Esophagus squamous epithelium (tissue), 5 donors: ENCODE measurements at regions not wholly inside any gene's neighbourhood (a gene's known extent, or its start where the extent isn't known, plus 50 kb on each side); places are given as distances from the start of the nearest gene placed in this dataset.

Source experiments
- DNase-seq: peaks from one replicate; lab custom pipeline; 2025; lab: John Stamatoyannopoulos, UW
- H3K27ac ChIP-seq, 4 donors: fragments of 200-600 bp; sonication (generic); one replicate each; pipeline ENCODE4 v1.5.1; 2016 to 2019; ENCODE audit warnings: mild to moderate bottlenecking in 1 of 4
- H3K27me3 ChIP-seq, 4 donors: fragments of 200-600 bp; sonication (generic); 1 replicate in 3 of 4; 2 replicates in 1 of 4; pipeline versions ENCODE4 v1.5.1 to v1.6.0; 2017 to 2021; ENCODE audit warnings: antibody characterized with exemption in 1 of 4
- H3K36me3 ChIP-seq, 3 donors: fragments of 200-600 bp; sonication (generic); one replicate each; pipeline ENCODE4 v1.5.1; 2016 to 2019
- H3K4me1 ChIP-seq, 3 donors: fragments of 200-600 bp; sonication (generic); one replicate each; pipeline ENCODE4 v1.5.1; 2017 to 2019
- H3K4me3 ChIP-seq, 4 donors: fragments of 200-600 bp; sonication (generic); 1 replicate in 3 of 4; 2 replicates in 1 of 4; pipeline ENCODE4 v1.5.1; 2016 to 2019; ENCODE audit warnings: mild to moderate bottlenecking in 2 of 4, moderate library complexity in 1 of 4
- H3K9me3 ChIP-seq, 3 donors: fragments of 200-600 bp; sonication (generic); one replicate each; pipeline ENCODE4 v1.5.1; 2016 to 2019
- CTCF ChIP-seq, 6 experiments: fragments of 450-650 bp in 4 of 6; fragments of 200-600 bp in 2 of 6; sonication (generic) in 2 of 6; IDR thresholded peaks; one replicate each; pipeline ENCODE4 v1.5.1; 2016 to 2019; ENCODE audit warnings: antibody characterized with exemption in 6 of 6, mild to moderate bottlenecking in 4 of 6, moderate library complexity in 4 of 6
- POLR2A ChIP-seq, 4 donors: fragments of 450-650 bp; IDR thresholded peaks; one replicate each; pipeline ENCODE4 v1.6.1; 2017; ENCODE audit warnings: antibody characterized with exemption in 4 of 4, mild to moderate bottlenecking in 4 of 4, moderate library complexity in 3 of 4
- WGBS, 2 donors: methylation state at CpG; one replicate each; pipeline ENCODE4 v1.1.5; 2018; 5-methylcytosine and 5-hydroxymethylcytosine counted together
- intact Hi-C: fragments of 100-400 bp; cut with DNase I; formaldehyde crosslinking; loops from one replicate; pipeline ENCODE4 v1.15.0; 2022
- donor health status: DM: yes; HTN: yes; CAD: no.

- no peak for DNase-seq
- Histone ChIP-seq H3K36me3 (no peaks in the 10 kb centered on the region), H3K4me1 (no peaks in the 10 kb centered on the region), H3K9me3 (no peaks in the 10 kb centered on the region), H3K27ac (no peak overlapping the region), H3K4me3 (no peak overlapping the region), H3K27me3 (no peaks in the 10 kb centered on the region)
- 80 to 93% methylated on average over 1 of the region's 1 CpG for WGBS, 2 donors
- intact Hi-C loops = no loop called here
- TF ChIP-seq CTCF (IDR thresholded peaks at IDR 0.05) = no peak
- no peak for TF ChIP-seq POLR2A (IDR thresholded peaks at IDR 0.05)
Measured at GRCh38 chr4:14132301-14132700, 504.8 kb upstream of the BOD1L1 start.

- TF ChIP-seq POLR2A (IDR thresholded peaks at IDR 0.05) (no peak), CTCF (IDR thresholded peaks at IDR 0.05) (no peak)
- no peaks in the 10 kb centered on the region for H3K4me1 ChIP-seq
Measured at GRCh38 chr4:14138106-14138505, 510.6 kb upstream of the BOD1L1 start.

GRCh38 chr4:14143892-14144291, 516.4 kb upstream of the BOD1L1 start:
- Histone ChIP-seq H3K9me3 (no peaks in the 10 kb centered on the region), H3K27me3 (no peaks in the 10 kb centered on the region), H3K36me3 (no peaks in the 10 kb centered on the region), H3K4me1 (no peaks in the 10 kb centered on the region), H3K27ac (no peak overlapping the region), H3K4me3 (no peak overlapping the region)
- TF ChIP-seq POLR2A (IDR thresholded peaks at IDR 0.05) (no peak), CTCF (IDR thresholded peaks at IDR 0.05) (no peak)
- intact Hi-C loops = no loop called here
- 0 to 17% methylated on average over 1 of the region's 1 CpG for WGBS, 2 donors
- DNase-seq = no peak

More at GRCh38 chr4:14138106-14138505, 510.6 kb upstream of the BOD1L1 start:
- no peak overlapping the region for H3K27ac ChIP-seq
- H3K4me3 ChIP-seq = no peak overlapping the region
- no peaks in the 10 kb centered on the region for H3K36me3 ChIP-seq
- DNase-seq = no peak
- intact Hi-C loops = no loop called here
- H3K27me3 ChIP-seq = no peaks in the 10 kb centered on the region
- H3K9me3 ChIP-seq = no peaks in the 10 kb centered on the region

DNA sequence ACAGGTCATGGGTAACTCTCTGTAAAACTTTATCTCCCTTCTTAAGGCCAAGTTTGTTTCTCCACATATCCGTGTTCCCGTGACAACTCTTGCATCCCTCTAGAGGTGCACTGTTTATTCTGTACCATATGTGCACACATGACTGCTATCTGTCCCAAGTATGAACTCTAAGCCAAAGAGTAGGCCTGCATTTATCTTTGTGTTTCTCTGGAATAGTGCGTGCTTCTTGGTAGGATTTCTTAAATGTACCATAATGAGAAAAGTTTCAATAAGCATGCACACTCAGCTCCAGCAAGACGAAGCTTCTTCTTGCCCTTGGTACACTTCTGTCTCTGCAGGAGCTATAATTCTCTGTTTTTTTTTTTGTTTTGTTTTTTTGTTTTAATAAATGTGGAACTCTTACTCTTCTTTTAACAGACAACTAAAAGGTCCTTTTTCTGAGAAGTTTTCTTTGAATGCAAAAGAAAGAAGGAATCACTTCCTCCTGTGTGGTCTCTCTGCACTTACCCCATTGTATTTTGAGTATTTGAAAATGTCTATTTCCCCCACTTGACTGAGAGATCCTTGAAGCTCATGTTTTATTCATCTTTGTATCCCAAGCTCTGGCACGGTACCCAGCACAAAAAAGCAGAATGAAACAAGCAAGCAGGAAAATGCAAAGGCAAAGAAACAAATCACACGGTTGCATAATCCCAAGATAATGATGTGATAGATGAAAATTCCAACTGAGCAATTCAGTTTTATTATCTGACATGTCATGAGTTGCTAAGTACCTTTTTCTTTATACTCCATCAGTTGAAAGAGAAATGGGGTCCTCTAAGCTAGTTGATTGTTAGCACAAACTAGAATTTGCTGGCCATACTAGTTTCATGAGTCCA, 521.9 kb upstream of the BOD1L1 start:
- no peaks in the 10 kb centered on the region for H3K4me1 ChIP-seq
- TF ChIP-seq POLR2A (IDR thresholded peaks at IDR 0.05) (no peak), CTCF (IDR thresholded peaks at IDR 0.05) (no peak)
- no peak overlapping the region for H3K4me3 ChIP-seq
- DNase-seq = no peak
- no peak overlapping the region for H3K27ac ChIP-seq
- H3K27me3 ChIP-seq = no peaks in the 10 kb centered on the region
- no peaks in the 10 kb centered on the region for H3K9me3 ChIP-seq
- intact Hi-C loops = no loop called here
- WGBS, 2 donors = 53 to 76% methylated on average over 5 of the region's 6 CpGs
- H3K36me3 ChIP-seq = no peaks in the 10 kb centered on the region

DNA sequence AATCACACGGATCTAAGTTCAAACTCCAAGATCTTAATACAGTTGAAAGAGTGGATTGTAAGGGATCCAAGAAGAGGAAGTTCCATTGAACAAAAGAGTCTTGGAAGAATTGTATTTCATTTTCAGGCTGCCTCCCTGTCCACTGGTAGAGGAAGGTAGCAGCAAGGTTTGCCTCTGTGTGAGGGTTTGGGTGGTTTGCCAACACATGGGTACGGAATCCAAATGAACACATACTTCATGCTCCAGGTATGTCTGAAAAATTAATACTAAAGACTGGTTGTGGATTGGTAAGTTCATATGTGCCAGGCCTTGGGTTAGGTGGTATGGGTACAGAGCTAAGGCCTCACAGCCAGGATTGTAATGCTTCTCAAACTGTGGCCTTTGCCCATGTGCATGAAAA, 523.6 kb upstream of the BOD1L1 start:
- no peak overlapping the region for H3K27ac ChIP-seq
- no peaks in the 10 kb centered on the region for H3K4me1 ChIP-seq
- H3K4me3 ChIP-seq = no peak overlapping the region
- intact Hi-C loops = no loop called here
- H3K27me3 ChIP-seq = no peaks in the 10 kb centered on the region
- TF ChIP-seq CTCF (IDR thresholded peaks at IDR 0.05) (no peak), POLR2A (IDR thresholded peaks at IDR 0.05) (no peak)
- no peaks in the 10 kb centered on the region for H3K36me3 ChIP-seq
- WGBS, 2 donors = 54 to 84% methylated on average over 2 of the region's 2 CpGs
- DNase-seq = no peak
- no peaks in the 10 kb centered on the region for H3K9me3 ChIP-seq
